ENCODE measurements at regions not wholly inside any gene's neighbourhood (a gene's known extent, or its start where the extent isn't known, plus 50 kb on each side); places are given as distances from the start of the nearest gene placed in this dataset.
A peak's percentile ranks its signal among the peaks of the same experiment; 100 is the strongest.
"Not testable (repeated sequence)": the region's sequence is repeated elsewhere in the genome, so short reads cannot be mapped to it uniquely, and the experiment has no call there.

DNA sequence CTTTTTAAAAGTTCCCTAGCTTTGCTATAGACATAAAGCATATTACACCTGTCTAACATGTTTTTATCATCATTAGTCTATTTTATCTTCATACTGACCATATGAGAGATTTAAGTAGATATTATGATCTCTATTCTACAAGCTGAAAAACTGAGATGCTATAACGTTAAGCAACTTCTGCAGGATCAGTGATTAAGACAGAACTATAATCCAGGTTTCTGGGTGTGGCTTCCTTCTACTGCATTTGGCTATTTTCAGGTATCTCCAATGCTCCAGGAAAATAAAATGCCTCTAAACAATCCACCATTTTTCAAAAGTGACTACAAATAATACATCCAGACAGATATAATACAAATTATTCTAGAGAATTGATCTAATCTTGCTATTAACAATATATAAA is 53.4 kb downstream of the RGS2 start:
- DNase-seq: no peak

GRCh38 chr1:192866241-192866868 is 57.5 kb downstream of the RGS2 start:
- DNase-seq: no peak

- DNase-seq: no peak
These were observed 58.3 kb downstream of the RGS2 start for GRCh38 chr1:192867180-192867579.

- no peak for DNase-seq
These were observed 60.6 kb downstream of the RGS2 start for GRCh38 chr1:192869308-192869940.

GRCh38 chr1:192872010-192872409 is 63.2 kb downstream of the RGS2 start:
- DNase-seq: no peak

- DNase-seq: no peak
These were observed 65.0 kb downstream of the RGS2 start for GRCh38 chr1:192873836-192874235.

DNA sequence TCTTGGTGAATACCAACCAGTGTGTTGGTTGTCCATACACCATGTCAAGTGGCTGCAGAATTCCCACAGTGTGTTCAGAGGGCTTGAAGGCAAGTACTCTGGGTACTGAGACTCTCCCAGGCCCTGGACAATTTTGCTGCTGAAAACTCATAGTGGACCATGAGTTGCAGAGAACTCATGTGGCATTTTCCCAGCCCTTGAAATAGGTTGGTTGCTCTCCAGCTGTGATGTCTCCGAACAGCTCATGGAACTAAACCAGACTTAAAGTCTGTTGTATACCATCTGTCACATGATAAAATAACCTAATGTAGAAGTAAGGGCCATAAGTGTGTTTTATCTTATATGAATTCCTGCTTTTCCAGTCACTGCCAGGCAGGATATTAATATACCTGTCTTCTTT is 67.8 kb downstream of the RGS2 start:
- DNase-seq: no peak

GRCh38 chr1:192877283-192877886 is 68.5 kb downstream of the RGS2 start:
- DNase-seq: no peak

DNA sequence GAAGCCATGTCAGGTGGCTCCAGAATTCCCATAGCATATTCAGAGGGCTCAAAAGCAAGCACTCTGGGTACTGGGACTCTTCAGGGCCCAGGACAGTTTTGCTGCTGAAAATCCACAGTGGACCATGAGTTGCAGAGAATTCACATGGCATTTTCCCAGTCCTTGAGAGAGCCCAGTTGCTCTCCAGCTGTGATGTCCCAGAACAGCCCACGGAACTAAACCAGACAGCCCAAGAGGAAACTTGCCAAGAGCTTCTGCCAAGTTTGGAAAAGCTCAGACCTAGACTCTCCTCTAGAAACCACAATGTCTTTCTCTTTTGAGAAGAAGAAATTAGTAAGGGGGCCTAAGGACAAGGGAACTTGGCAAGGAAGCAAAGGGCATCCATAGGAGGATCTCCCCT is 69.4 kb downstream of the RGS2 start:
- no peak for DNase-seq

- no peak for DNase-seq
These were observed 70.6 kb downstream of the RGS2 start for GRCh38 chr1:192879406-192879805.

GRCh38 chr1:192880231-192880630 is 71.4 kb downstream of the RGS2 start:
- DNase-seq: no peak

DNA sequence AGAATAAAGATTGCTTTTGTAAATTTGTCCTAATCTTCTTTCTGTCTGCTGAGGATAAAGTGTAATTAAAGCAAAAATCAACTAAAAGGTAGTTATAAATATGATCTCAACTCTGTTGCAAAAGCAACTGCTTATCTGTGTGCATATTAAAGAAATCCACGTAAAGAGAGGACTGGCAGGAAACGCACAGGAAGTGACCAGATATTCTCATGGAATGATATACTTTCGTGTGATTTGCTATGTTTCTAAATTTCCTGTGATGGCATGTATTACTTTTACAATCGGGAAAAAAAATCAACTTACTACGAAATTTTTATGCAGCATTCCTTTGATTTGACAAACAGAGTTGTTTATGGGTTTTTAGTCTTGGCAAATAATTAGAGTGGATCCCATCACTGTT is 75.4 kb downstream of the RGS2 start:
- no peak for DNase-seq

DNA sequence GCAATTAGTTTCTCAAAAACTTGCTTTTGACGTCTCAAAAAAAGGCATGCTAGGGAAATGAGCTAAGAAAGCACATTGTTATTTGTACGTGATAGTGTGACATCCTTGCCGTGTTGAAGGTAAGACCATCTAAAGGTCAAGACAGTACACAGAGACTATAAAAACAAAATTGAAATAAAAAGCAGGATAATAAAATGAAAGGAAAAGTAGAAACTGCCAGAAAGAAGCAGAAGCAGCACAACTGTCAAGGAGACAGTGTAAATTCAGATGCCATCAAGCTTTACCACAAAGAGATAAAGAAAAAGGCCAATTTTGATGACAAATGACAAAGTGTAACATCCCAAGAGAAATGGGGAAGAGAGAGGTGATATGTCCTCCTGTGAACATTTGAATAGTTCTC is 76.5 kb downstream of the RGS2 start:
- not testable (repeated sequence) for DNase-seq

- DNase-seq: no peak
These were observed 78.6 kb downstream of the RGS2 start for GRCh38 chr1:192887426-192887825.

DNA sequence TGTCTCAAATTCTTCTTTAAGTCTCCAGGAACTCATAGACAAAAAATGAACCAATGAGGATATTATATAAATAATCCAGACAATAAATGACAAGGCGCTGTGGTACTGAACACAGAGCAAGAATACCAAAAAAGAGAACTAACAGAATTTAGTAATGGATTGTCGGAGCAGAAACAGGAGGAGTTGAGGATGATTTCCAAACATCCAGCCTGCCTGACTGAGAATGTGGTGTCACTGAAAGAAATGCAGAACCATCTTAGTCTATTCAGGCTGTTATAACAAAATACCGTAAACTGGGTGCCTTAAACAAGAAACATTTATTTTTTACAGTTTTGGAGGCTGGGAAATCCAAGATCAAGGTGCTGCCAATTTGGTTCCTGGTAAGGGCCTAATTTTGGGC is 79.7 kb downstream of the RGS2 start:
- DNase-seq: no peak

- DNase-seq: no peak
These were observed 80.2 kb downstream of the RGS2 start for GRCh38 chr1:192889082-192889481.

DNA sequence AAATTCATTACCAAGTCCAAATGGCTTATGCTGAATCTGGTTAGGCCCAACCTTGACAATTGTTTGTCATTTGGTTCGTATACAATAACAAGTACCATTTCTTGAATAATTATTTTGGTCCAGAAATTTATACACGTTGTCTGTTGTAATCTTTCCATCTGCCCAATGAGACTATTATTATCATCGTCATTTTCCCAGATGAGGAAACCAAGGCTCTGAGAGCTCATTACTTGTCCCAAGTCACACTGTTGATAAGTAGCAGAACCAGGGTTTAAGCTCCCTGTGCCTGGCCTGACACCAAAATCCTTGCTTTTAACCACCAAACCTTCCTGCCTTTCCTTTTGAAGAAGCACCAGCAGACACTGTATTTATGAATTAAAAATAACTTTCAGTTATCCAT is 81.3 kb downstream of the RGS2 start:
- no peak for DNase-seq

- DNase-seq: no peak
These were observed 84.1 kb downstream of the RGS2 start for GRCh38 chr1:192892934-192893333.

- DNase-seq: not testable (repeated sequence)
These were observed 86.6 kb downstream of the RGS2 start for GRCh38 chr1:192895487-192895886.

DNA sequence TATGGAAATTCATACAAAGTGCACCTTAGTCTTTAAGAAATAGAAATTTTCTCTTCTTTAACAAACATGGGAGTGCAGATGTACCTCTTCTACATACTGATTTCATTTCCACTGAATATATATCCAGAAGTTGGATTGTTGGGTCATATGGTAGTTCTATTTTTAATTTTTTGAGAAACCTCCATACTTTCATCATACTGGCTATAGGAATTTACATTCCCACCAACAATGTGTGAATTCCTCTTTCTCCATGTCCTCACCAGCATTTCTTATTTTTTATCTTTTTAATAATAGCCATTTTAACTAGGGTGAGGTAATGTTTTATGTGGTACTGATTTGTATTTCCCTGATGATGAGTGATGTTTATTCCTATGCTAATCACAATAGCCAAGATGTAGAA is 87.5 kb downstream of the RGS2 start:
- DNase-seq: no peak

GRCh38 chr1:192901500-192901899 is 92.7 kb downstream of the RGS2 start:
- DNase-seq: no peak

DNA sequence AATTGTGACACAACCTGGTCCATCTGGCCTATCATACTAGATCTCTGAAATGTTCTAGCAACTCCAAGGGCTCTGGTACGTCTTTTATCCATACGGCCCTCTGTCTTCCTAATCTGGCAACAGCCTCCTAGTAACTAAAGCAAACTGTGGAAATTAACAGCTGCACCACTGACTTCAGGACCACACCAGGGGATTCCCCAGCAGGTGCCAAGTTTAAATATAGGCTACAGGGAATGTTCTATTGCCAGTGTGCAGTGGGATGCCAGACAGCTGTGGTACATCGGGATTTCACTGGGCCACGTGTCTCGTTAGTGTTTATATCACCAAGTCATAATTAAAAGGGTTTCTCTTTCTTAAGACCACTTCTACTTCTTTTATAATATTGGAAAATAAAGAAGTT is 94.3 kb downstream of the RGS2 start:
- DNase-seq: no peak

DNA sequence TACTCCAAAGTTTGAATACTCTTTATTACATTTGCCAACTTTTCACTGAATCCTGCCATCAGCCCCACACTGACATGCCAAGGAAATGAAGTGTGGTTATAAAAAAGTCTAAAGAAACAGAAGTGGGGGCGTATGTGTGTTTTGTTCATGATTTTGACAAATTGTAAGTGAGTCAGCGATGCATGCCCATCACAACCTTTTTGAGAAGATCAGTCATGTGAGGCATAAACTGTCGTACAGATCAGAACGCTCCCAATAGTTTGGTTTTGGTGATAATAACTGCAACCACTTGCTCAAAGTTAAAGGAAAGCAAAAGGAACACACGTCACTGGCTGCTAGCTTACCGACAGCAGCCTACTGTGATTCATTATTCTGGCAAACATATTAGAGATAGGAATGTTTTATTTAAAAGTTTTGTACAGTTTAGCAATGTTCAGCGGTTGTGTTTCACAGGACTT is 95.6 kb downstream of the RGS2 start:
- peak in 1 of 2 donors; percentile 23 for DNase-seq

DNA sequence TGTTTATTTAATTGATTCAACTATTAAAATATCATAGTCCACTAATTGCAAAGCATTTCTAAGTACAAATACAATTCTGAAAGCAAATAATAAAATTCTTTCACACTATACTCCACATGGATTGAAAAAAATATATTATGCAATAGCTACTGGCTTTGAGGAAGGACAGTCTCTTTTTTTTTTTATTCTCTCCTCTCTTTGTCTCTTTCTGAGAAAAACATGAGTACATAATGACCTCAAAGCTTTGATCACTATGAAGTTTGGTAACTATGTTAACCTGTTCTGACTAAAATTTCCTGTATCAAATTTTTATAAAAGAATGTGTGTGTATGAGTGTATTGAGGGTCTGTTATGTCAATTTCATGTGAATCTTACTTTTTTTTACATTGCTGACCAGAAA is 96.2 kb downstream of the RGS2 start:
- DNase-seq: no peak

- no peak for DNase-seq
These were observed 97.5 kb downstream of the RGS2 start for GRCh38 chr1:192906334-192906733.
